CD1c-positive myeloid dendritic cell (primary cell): ENCODE measurements at regions not wholly inside any gene's neighbourhood (a gene's known extent, or its start where the extent isn't known, plus 50 kb on each side); places are given as distances from the start of the nearest gene placed in this dataset.
"Not testable (repeated sequence)": the region's sequence is repeated elsewhere in the genome, so short reads cannot be mapped to it uniquely, and the experiment has no call there.

Source experiments
- DNase-seq: peaks from one replicate; pipeline ENCODE4 v3.0.0-alpha.2; 2016; ENCODE audit errors: extremely low spot score

GRCh38 chr3:65037861-65038260, 350.1 kb upstream of the ADAMTS9 start:
- DNase-seq, result no peak

- DNase-seq, result no peak
Measured at GRCh38 chr3:65035246-65035645, 347.4 kb upstream of the ADAMTS9 start.

GRCh38 chr3:65033576-65033975, 345.8 kb upstream of the ADAMTS9 start:
- DNase-seq, result no peak

- DNase-seq, result no peak
Measured at GRCh38 chr3:65030847-65031463, 343.2 kb upstream of the ADAMTS9 start.

- no peak for DNase-seq
Measured at GRCh38 chr3:65030014-65030627, 342.3 kb upstream of the ADAMTS9 start.

- no peak for DNase-seq
Measured at GRCh38 chr3:65029130-65029529, 341.3 kb upstream of the ADAMTS9 start.

GRCh38 chr3:65028024-65028423, 340.2 kb upstream of the ADAMTS9 start:
- DNase-seq, result no peak

GRCh38 chr3:65027335-65027734, 339.5 kb upstream of the ADAMTS9 start:
- DNase-seq, result no peak

GRCh38 chr3:65026151-65026550, 338.4 kb upstream of the ADAMTS9 start:
- DNase-seq, result no peak

GRCh38 chr3:65024148-65024547, 336.3 kb upstream of the ADAMTS9 start:
- DNase-seq, result no peak

- no peak for DNase-seq
Measured at GRCh38 chr3:65020281-65021160, 332.7 kb upstream of the ADAMTS9 start.

- DNase-seq, result no peak
Measured at GRCh38 chr3:65019443-65020055, 331.7 kb upstream of the ADAMTS9 start.

GRCh38 chr3:65018801-65019200, 331.0 kb upstream of the ADAMTS9 start:
- DNase-seq, result no peak

GRCh38 chr3:65017359-65017758, 329.6 kb upstream of the ADAMTS9 start:
- no peak for DNase-seq

GRCh38 chr3:65015711-65016110, 327.9 kb upstream of the ADAMTS9 start:
- DNase-seq, result no peak

GRCh38 chr3:65013053-65013452, 325.3 kb upstream of the ADAMTS9 start:
- no peak for DNase-seq

- DNase-seq, result no peak
Measured at GRCh38 chr3:65006300-65006739, 318.5 kb upstream of the ADAMTS9 start.

- DNase-seq, result no peak
Measured at GRCh38 chr3:65005486-65005885, 317.7 kb upstream of the ADAMTS9 start.

- DNase-seq, result no peak
Measured at GRCh38 chr3:65004795-65005295, 317.0 kb upstream of the ADAMTS9 start.

- no peak for DNase-seq
Measured at GRCh38 chr3:65004306-65004705, 316.5 kb upstream of the ADAMTS9 start.

GRCh38 chr3:65001119-65001518, 313.3 kb upstream of the ADAMTS9 start:
- not testable (repeated sequence) for DNase-seq

- no peak for DNase-seq
Measured at GRCh38 chr3:64998317-64998716, 310.5 kb upstream of the ADAMTS9 start.
